ENCODE measurements at regions not wholly inside any gene's neighbourhood (a gene's known extent, or its start where the extent isn't known, plus 50 kb on each side); places are given as distances from the start of the nearest gene placed in this dataset.

DNA sequence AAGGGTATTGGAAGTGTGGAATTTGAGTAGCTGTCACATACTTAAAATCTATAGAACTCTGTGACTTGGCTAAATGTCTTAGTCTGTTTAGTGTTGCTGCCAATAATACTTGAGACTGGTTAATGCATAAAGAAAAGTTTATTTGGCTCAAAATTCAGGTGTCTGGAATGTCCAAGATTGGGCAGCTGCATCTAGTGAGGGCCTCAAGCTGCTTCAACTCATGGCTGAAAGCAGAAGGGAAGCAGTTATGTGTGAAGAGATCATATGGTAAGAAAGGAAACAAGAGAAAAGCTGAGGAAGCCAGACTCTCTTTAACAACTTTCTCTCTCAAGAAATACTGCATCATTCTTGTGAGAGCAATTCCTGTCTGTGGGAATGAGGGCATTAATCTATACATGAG, 1043.3 kb upstream of the CDH6 start:
- no peak overlapping the region for H3K4me2 ChIP-seq
- no peaks in the 10 kb centered on the region for H3K4me1 ChIP-seq (ENCODE audit: control insufficient read depth in 1 of 2, insufficient read depth in 2 of 2, low read depth in 1 of 2, low read length in 1 of 2)
- H3F3A ChIP-seq (replicated peaks; ENCODE audit: insufficient read depth): no peaks in the 10 kb centered on the region
- no peak overlapping the region for H3K4me3 ChIP-seq (ENCODE audit: low read depth in 2 of 2, low read length in 1 of 2)
- H3K27ac ChIP-seq (ENCODE audit: low read depth in 2 of 2, low read length in 1 of 2): no peak overlapping the region
- H3K79me2 ChIP-seq (ENCODE audit: insufficient read depth): no peaks in the 10 kb centered on the region
- no peak overlapping the region for H2AFZ ChIP-seq (ENCODE audit: low read depth)
- ChIA-PET CTCF (no interaction called here), POLR2A (no interaction called here)
- H3K27me3 ChIP-seq (ENCODE audit: insufficient read depth): no peaks in the 10 kb centered on the region
- no peaks in the 10 kb centered on the region for H3K9me2 ChIP-seq
- no peak for TF ChIP-seq RXRA (IDR thresholded peaks at IDR 0.05; ENCODE audit: borderline replicate concordance, low read depth)
- DNase-seq: no peak
- H4K20me1 ChIP-seq (ENCODE audit: insufficient read depth): no peaks in the 10 kb centered on the region
- H3K36me3 ChIP-seq (replicated peaks in 1 of 2; ENCODE audit: control insufficient read depth in 1 of 2, insufficient read depth in 2 of 2, low read length in 1 of 2): no peaks in the 10 kb centered on the region
- H3K9me3 ChIP-seq: no peaks in the 10 kb centered on the region
- no peak overlapping the region for H3K9ac ChIP-seq

- H3K79me2 ChIP-seq (ENCODE audit: insufficient read depth): no peaks in the 10 kb centered on the region
- POLR2A ChIA-PET: no interaction called here
Observed at GRCh38 chr5:30149526-30149925, 1044.0 kb upstream of the CDH6 start.

More at GRCh38 chr5:30149526-30149925, 1044.0 kb upstream of the CDH6 start:
- Histone ChIP-seq H4K20me1 (ENCODE audit: insufficient read depth) (no peaks in the 10 kb centered on the region), H2AFZ (ENCODE audit: low read depth) (no peak overlapping the region), H3K9me2 (no peaks in the 10 kb centered on the region), H3K27ac (ENCODE audit: low read depth in 2 of 2, low read length in 1 of 2) (no peak overlapping the region), H3K9ac (no peak overlapping the region), H3K27me3 (ENCODE audit: insufficient read depth) (no peaks in the 10 kb centered on the region), H3K4me1 (ENCODE audit: control insufficient read depth in 1 of 2, insufficient read depth in 2 of 2, low read depth in 1 of 2, low read length in 1 of 2) (no peaks in the 10 kb centered on the region), H3F3A (replicated peaks; ENCODE audit: insufficient read depth) (no peaks in the 10 kb centered on the region), H3K4me3 (ENCODE audit: low read depth in 2 of 2, low read length in 1 of 2) (no peak overlapping the region), H3K36me3 (replicated peaks in 1 of 2; ENCODE audit: control insufficient read depth in 1 of 2, insufficient read depth in 2 of 2, low read length in 1 of 2) (no peaks in the 10 kb centered on the region), H3K4me2 (no peak overlapping the region), H3K9me3 (no peaks in the 10 kb centered on the region)
- no peak for DNase-seq
- CTCF ChIA-PET: no interaction called here
- no peak for TF ChIP-seq RAD21 (IDR thresholded peaks at IDR 0.05; ENCODE audit: low read length)
- TF ChIP-seq, protein P1, sequence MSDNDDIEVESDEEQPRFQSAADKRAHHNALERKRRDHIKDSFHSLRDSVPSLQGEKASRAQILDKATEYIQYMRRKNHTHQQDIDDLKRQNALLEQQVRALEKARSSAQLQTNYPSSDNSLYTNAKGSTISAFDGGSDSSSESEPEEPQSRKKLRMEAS (IDR thresholded peaks at IDR 0.05; ENCODE audit: low read depth): no peak
- TF ChIP-seq SIN3A (IDR thresholded peaks at IDR 0.05; ENCODE audit: borderline replicate concordance, low read depth, low read length): no peak
- TF ChIP-seq EP300 (IDR thresholded peaks at IDR 0.05; ENCODE audit: borderline replicate concordance in 1 of 2, low read depth in 1 of 2, low read length in 1 of 2): no peak
- TF ChIP-seq, protein P2, sequence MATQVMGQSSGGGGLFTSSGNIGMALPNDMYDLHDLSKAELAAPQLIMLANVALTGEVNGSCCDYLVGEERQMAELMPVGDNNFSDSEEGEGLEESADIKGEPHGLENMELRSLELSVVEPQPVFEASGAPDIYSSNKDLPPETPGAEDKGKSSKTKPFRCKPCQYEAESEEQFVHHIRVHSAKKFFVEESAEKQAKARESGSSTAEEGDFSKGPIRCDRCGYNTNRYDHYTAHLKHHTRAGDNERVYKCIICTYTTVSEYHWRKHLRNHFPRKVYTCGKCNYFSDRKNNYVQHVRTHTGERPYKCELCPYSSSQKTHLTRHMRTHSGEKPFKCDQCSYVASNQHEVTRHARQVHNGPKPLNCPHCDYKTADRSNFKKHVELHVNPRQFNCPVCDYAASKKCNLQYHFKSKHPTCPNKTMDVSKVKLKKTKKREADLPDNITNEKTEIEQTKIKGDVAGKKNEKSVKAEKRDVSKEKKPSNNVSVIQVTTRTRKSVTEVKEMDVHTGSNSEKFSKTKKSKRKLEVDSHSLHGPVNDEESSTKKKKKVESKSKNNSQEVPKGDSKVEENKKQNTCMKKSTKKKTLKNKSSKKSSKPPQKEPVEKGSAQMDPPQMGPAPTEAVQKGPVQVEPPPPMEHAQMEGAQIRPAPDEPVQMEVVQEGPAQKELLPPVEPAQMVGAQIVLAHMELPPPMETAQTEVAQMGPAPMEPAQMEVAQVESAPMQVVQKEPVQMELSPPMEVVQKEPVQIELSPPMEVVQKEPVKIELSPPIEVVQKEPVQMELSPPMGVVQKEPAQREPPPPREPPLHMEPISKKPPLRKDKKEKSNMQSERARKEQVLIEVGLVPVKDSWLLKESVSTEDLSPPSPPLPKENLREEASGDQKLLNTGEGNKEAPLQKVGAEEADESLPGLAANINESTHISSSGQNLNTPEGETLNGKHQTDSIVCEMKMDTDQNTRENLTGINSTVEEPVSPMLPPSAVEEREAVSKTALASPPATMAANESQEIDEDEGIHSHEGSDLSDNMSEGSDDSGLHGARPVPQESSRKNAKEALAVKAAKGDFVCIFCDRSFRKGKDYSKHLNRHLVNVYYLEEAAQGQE (IDR thresholded peaks at IDR 0.05; ENCODE audit: low read depth, low read length): no peak
- TF ChIP-seq EZH2phosphoT487 (IDR thresholded peaks at IDR 0.05; ENCODE audit: borderline replicate concordance, low read depth): no peak
- TF ChIP-seq GABPA (IDR thresholded peaks at IDR 0.05; ENCODE audit: low read depth): no peak
- no peak for TF ChIP-seq MEF2A (IDR thresholded peaks at IDR 0.05; ENCODE audit: borderline replicate concordance, low read depth)
- TF ChIP-seq USF2 (IDR thresholded peaks at IDR 0.05; ENCODE audit: borderline replicate concordance, low read depth, low read length): no peak
- no peak for TF ChIP-seq TCF12 (IDR thresholded peaks at IDR 0.05)
- no peak for TF ChIP-seq TEAD4 (IDR thresholded peaks at IDR 0.05; ENCODE audit: borderline replicate concordance, insufficient read depth)
- TF ChIP-seq, protein P3, sequence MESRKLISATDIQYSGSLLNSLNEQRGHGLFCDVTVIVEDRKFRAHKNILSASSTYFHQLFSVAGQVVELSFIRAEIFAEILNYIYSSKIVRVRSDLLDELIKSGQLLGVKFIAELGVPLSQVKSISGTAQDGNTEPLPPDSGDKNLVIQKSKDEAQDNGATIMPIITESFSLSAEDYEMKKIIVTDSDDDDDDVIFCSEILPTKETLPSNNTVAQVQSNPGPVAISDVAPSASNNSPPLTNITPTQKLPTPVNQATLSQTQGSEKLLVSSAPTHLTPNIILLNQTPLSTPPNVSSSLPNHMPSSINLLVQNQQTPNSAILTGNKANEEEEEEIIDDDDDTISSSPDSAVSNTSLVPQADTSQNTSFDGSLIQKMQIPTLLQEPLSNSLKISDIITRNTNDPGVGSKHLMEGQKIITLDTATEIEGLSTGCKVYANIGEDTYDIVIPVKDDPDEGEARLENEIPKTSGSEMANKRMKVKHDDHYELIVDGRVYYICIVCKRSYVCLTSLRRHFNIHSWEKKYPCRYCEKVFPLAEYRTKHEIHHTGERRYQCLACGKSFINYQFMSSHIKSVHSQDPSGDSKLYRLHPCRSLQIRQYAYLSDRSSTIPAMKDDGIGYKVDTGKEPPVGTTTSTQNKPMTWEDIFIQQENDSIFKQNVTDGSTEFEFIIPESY (IDR thresholded peaks at IDR 0.05; ENCODE audit: borderline replicate concordance, low read depth): no peak
- no peak for TF ChIP-seq RXRA (IDR thresholded peaks at IDR 0.05; ENCODE audit: borderline replicate concordance, low read depth)
- no peak for TF ChIP-seq CHD2 (IDR thresholded peaks at IDR 0.05; ENCODE audit: low read length, partially characterized antibody)
- TF ChIP-seq YY1 (IDR thresholded peaks at IDR 0.05; ENCODE audit: low read depth): no peak

Measured in SK-N-SH (cell line).